KMS-11 (cell line): ENCODE measurements at regions not wholly inside any gene's neighbourhood (a gene's known extent, or its start where the extent isn't known, plus 50 kb on each side); places are given as distances from the start of the nearest gene placed in this dataset.

Source experiments
- H2AFZ ChIP-seq: fragments of 200-600 bp; sonication (generic); 2 replicates; pipeline ENCODE4 v1.6.1; 2016; ENCODE audit warnings: antibody characterized with exemption, mixed run types, low read depth
- H3K27ac ChIP-seq: fragments of 200-600 bp; sonication (generic); 2 replicates; pipeline ENCODE4 v1.6.1; 2016; ENCODE audit warnings: mild to moderate bottlenecking, mixed run types
- H3K27me3 ChIP-seq: fragments of 200-600 bp; sonication (generic); 2 replicates; pipeline ENCODE4 v1.6.1; 2017; ENCODE audit warnings: mild to moderate bottlenecking, low read depth, mixed run types, moderate library complexity; ENCODE audit not compliant: insufficient read depth
- H3K36me3 ChIP-seq: fragments of 200-600 bp; sonication (generic); 2 replicates; pipeline ENCODE4 v1.6.1; 2017; ENCODE audit warnings: mild to moderate bottlenecking, mixed run types; ENCODE audit not compliant: insufficient read depth
- H3K4me1 ChIP-seq: fragments of 200-600 bp; sonication (generic); 2 replicates; pipeline ENCODE4 v1.6.1; 2016; ENCODE audit warnings: mild to moderate bottlenecking, low read depth, mixed run types; ENCODE audit not compliant: poor library complexity, severe bottlenecking
- H3K4me2 ChIP-seq: fragments of 200-600 bp; sonication (generic); 2 replicates; pipeline ENCODE4 v1.7.0; 2016; ENCODE audit warnings: mild to moderate bottlenecking, mixed run types
- H3K4me3 ChIP-seq: fragments of 200-600 bp; sonication (generic); IDR thresholded peaks from 2 replicates; pipeline ENCODE4 v1.6.1; 2017; ENCODE audit warnings: low read depth, low read length, mixed read lengths; ENCODE audit not compliant: insufficient read depth
- H3K79me2 ChIP-seq: fragments of 200-600 bp; sonication (generic); 2 replicates; pipeline ENCODE4 v1.6.1; 2016; ENCODE audit warnings: low read depth, mixed run types; ENCODE audit not compliant: insufficient read depth
- H3K9ac ChIP-seq: fragments of 200-600 bp; sonication (generic); 2 replicates; pipeline ENCODE4 v1.6.1; 2016; ENCODE audit warnings: mild to moderate bottlenecking, mixed run types
- H4K20me1 ChIP-seq: fragments of 200-600 bp; sonication (generic); 2 replicates; pipeline ENCODE4 v1.6.1; 2016; ENCODE audit warnings: mild to moderate bottlenecking, mixed run types; ENCODE audit not compliant: insufficient read depth
- TF ChIP-seq, protein P1 (sequence below): fragments of 200-600 bp; sonication (generic); conservative IDR thresholded peaks from 2 replicates; pipeline ENCODE4 v1.6.1; 2017; ENCODE audit warnings: low read depth, mild to moderate bottlenecking, antibody characterized with exemption, low read length, moderate library complexity, mixed read lengths

DNA sequence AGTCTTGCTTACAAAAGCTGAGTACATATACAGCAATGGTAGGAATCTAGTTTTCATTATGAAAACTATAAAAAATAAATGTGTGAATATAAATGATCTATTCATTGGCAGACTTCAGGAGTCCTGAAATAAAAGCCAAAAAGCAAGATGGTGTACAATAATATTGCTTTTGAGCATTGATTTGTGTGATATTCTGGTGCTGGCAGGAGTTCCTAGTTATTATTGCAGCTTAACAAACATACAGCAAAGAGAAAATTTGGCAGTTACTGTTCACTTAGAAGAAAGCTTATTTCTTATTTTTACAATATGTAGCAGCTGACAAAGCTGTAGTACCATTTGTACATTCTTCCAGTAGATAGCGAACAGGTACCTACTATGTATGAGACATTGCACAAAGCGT is 1518.9 kb upstream of the TENM4 start:
- TF ChIP-seq, protein P1, sequence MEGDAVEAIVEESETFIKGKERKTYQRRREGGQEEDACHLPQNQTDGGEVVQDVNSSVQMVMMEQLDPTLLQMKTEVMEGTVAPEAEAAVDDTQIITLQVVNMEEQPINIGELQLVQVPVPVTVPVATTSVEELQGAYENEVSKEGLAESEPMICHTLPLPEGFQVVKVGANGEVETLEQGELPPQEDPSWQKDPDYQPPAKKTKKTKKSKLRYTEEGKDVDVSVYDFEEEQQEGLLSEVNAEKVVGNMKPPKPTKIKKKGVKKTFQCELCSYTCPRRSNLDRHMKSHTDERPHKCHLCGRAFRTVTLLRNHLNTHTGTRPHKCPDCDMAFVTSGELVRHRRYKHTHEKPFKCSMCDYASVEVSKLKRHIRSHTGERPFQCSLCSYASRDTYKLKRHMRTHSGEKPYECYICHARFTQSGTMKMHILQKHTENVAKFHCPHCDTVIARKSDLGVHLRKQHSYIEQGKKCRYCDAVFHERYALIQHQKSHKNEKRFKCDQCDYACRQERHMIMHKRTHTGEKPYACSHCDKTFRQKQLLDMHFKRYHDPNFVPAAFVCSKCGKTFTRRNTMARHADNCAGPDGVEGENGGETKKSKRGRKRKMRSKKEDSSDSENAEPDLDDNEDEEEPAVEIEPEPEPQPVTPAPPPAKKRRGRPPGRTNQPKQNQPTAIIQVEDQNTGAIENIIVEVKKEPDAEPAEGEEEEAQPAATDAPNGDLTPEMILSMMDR = no peak
- Histone ChIP-seq H3K79me2 (no peaks in the 10 kb centered on the region), H3K9ac (no peak overlapping the region), H3K36me3 (no peaks in the 10 kb centered on the region), H3K27me3 (no peaks in the 10 kb centered on the region), H2AFZ (no peak overlapping the region), H4K20me1 (no peaks in the 10 kb centered on the region), H3K4me1 (no peaks in the 10 kb centered on the region), H3K27ac (no peak overlapping the region), H3K4me2 (no peak overlapping the region), H3K4me3 (no peak overlapping the region)

- H3K4me1 ChIP-seq = no peaks in the 10 kb centered on the region
- H4K20me1 ChIP-seq = no peaks in the 10 kb centered on the region
- H3K27ac ChIP-seq = no peak overlapping the region
- no peaks in the 10 kb centered on the region for H3K36me3 ChIP-seq
- H3K4me2 ChIP-seq = no peak overlapping the region
- no peaks in the 10 kb centered on the region for H3K79me2 ChIP-seq
- H2AFZ ChIP-seq = no peak overlapping the region
- H3K9ac ChIP-seq = no peak overlapping the region
- H3K27me3 ChIP-seq = no peaks in the 10 kb centered on the region
- TF ChIP-seq, protein P1 = no peak
- H3K4me3 ChIP-seq = no peak overlapping the region
These were observed 1518.2 kb upstream of the TENM4 start for GRCh38 chr11:80958987-80959386.

DNA sequence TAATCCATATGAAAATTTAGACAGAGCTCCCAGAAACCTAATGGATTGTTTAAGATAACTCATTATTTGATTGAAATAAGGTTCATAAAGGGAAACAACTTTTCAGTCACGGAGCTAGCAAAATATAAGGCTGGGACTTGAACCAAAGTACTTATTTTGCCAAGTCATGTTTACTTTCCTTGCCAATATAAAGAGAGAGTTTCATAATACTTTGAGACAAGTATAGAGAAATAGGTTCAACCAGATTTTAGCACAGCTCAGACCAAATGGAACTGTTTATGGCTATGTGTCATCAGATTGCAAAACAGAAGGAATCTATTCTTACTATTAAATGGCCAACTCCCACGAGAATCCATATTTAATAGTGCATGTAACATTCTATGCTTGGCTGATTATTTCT is 1517.5 kb upstream of the TENM4 start:
- no peak overlapping the region for H3K4me3 ChIP-seq
- H3K79me2 ChIP-seq = no peaks in the 10 kb centered on the region
- H2AFZ ChIP-seq = no peak overlapping the region
- no peaks in the 10 kb centered on the region for H3K4me1 ChIP-seq
- H3K27ac ChIP-seq = no peak overlapping the region
- no peak overlapping the region for H3K9ac ChIP-seq
- no peaks in the 10 kb centered on the region for H3K27me3 ChIP-seq
- no peaks in the 10 kb centered on the region for H4K20me1 ChIP-seq
- no peaks in the 10 kb centered on the region for H3K36me3 ChIP-seq
- no peak overlapping the region for H3K4me2 ChIP-seq
- TF ChIP-seq, protein P1 = no peak

- Histone ChIP-seq H3K4me2 (no peak overlapping the region), H3K9ac (no peak overlapping the region), H3K4me3 (no peak overlapping the region), H2AFZ (no peak overlapping the region), H3K36me3 (no peaks in the 10 kb centered on the region), H4K20me1 (no peaks in the 10 kb centered on the region), H3K4me1 (no peaks in the 10 kb centered on the region), H3K27ac (no peak overlapping the region), H3K27me3 (no peaks in the 10 kb centered on the region), H3K79me2 (no peaks in the 10 kb centered on the region)
- TF ChIP-seq, protein P1 = no peak
These were observed 1514.8 kb upstream of the TENM4 start for GRCh38 chr11:80955588-80955987.
